ENCODE measurements at regions not wholly inside any gene's neighbourhood (a gene's known extent, or its start where the extent isn't known, plus 50 kb on each side); places are given as distances from the start of the nearest gene placed in this dataset.
"Not testable (repeated sequence)": the region's sequence is repeated elsewhere in the genome, so short reads cannot be mapped to it uniquely, and the experiment has no call there.

DNA sequence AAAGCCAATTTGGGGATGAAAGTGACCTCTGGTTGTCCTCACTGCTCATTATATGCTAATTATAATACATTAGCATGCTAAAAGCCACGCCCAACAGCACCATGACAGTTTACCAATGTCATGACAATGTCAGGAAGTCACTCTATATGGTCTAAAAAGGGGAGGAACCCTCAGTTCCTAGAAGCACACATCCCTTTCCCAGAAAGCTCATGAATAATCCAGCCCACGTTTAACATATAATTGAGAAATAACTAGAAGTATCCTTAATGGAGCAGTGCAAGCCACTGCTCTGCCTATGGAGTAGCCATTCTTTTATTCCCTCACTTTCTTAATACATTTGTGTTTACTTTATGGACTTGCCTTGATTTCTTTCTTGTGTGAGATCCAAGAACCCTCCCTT lies 215.3 kb downstream of the SPIN4 start:
- TF ChIP-seq, protein P1, sequence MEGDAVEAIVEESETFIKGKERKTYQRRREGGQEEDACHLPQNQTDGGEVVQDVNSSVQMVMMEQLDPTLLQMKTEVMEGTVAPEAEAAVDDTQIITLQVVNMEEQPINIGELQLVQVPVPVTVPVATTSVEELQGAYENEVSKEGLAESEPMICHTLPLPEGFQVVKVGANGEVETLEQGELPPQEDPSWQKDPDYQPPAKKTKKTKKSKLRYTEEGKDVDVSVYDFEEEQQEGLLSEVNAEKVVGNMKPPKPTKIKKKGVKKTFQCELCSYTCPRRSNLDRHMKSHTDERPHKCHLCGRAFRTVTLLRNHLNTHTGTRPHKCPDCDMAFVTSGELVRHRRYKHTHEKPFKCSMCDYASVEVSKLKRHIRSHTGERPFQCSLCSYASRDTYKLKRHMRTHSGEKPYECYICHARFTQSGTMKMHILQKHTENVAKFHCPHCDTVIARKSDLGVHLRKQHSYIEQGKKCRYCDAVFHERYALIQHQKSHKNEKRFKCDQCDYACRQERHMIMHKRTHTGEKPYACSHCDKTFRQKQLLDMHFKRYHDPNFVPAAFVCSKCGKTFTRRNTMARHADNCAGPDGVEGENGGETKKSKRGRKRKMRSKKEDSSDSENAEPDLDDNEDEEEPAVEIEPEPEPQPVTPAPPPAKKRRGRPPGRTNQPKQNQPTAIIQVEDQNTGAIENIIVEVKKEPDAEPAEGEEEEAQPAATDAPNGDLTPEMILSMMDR (IDR thresholded peaks at IDR 0.05): not testable (repeated sequence)
- not testable (repeated sequence) for TF ChIP-seq POLR2A (IDR thresholded peaks at IDR 0.05)
